Nephron (organoid): ENCODE measurements at regions not wholly inside any gene's neighbourhood (a gene's known extent, or its start where the extent isn't known, plus 50 kb on each side); places are given as distances from the start of the nearest gene placed in this dataset.
"Not testable (repeated sequence)": the region's sequence is repeated elsewhere in the genome, so short reads cannot be mapped to it uniquely, and the experiment has no call there.

Experiments used
- H3K27ac Mint-ChIP-seq, 3 experiments: 2 replicates each; pipeline ENCODE4 v1.8.0; 2020; ENCODE audit warnings: mixed read lengths in 3 of 3, mild to moderate bottlenecking in 2 of 3, moderate library complexity in 1 of 3
- H3K27me3 Mint-ChIP-seq: 2 replicates; pipeline ENCODE4 v1.8.0; 2021; ENCODE audit warnings: low read depth, mild to moderate bottlenecking, moderate library complexity, mixed read lengths
- H3K36me3 Mint-ChIP-seq: 2 replicates; pipeline ENCODE4 v1.8.0; 2020; ENCODE audit warnings: low read depth, mixed read lengths
- H3K4me1 Mint-ChIP-seq: 2 replicates; pipeline ENCODE4 v1.8.0; 2020; ENCODE audit warnings: mixed read lengths
- H3K4me3 Mint-ChIP-seq, 3 experiments: 2 replicates each; pipeline ENCODE4 v1.8.0; 2020; ENCODE audit warnings: mild to moderate bottlenecking in 3 of 3, mixed read lengths in 3 of 3, moderate library complexity in 2 of 3
- H3K9me3 Mint-ChIP-seq: 2 replicates; pipeline ENCODE4 v1.8.0; 2020; ENCODE audit warnings: mixed read lengths
- CTCF ChIP-seq, 3 experiments: fragments of 200-600 bp; sonication (generic); IDR thresholded peaks; one replicate each; pipeline ENCODE4 v1.5.0; 2021; ENCODE audit warnings: antibody characterized with exemption in 3 of 3; ENCODE audit not compliant: unreplicated experiment in 3 of 3

GRCh38 chr3:87968668-87969067 lies 90.1 kb downstream of the CGGBP1 start:
- no peaks in the 10 kb centered on the region for H3K36me3 Mint-ChIP-seq
- no peak overlapping the region for H3K27ac Mint-ChIP-seq
- TF ChIP-seq CTCF (IDR thresholded peaks at IDR 0.05; ENCODE audit: unreplicated experiment in 3 of 3): no peak
- H3K27me3 Mint-ChIP-seq: no peaks in the 10 kb centered on the region
- H3K4me1 Mint-ChIP-seq: no peaks in the 10 kb centered on the region
- no peak overlapping the region for H3K4me3 Mint-ChIP-seq
- peaks cover 4% of the 10 kb centered on the region for H3K9me3 Mint-ChIP-seq

- no peak for TF ChIP-seq CTCF (IDR thresholded peaks at IDR 0.05; ENCODE audit: unreplicated experiment in 3 of 3)
- no peaks in the 10 kb centered on the region for H3K4me1 Mint-ChIP-seq
- no peak overlapping the region for H3K4me3 Mint-ChIP-seq
- no peaks in the 10 kb centered on the region for H3K9me3 Mint-ChIP-seq
- no peaks in the 10 kb centered on the region for H3K36me3 Mint-ChIP-seq
- no peaks in the 10 kb centered on the region for H3K27me3 Mint-ChIP-seq
- no peak overlapping the region for H3K27ac Mint-ChIP-seq
Observed at GRCh38 chr3:87958289-87958688, 100.5 kb downstream of the CGGBP1 start.

GRCh38 chr3:87957575-87957974 lies 101.2 kb downstream of the CGGBP1 start:
- H3K27ac Mint-ChIP-seq: no peak overlapping the region
- H3K27me3 Mint-ChIP-seq: no peaks in the 10 kb centered on the region
- H3K4me3 Mint-ChIP-seq: no peak overlapping the region
- no peaks in the 10 kb centered on the region for H3K4me1 Mint-ChIP-seq
- H3K36me3 Mint-ChIP-seq: no peaks in the 10 kb centered on the region
- TF ChIP-seq CTCF (IDR thresholded peaks at IDR 0.05; ENCODE audit: unreplicated experiment in 3 of 3): no peak
- no peaks in the 10 kb centered on the region for H3K9me3 Mint-ChIP-seq

GRCh38 chr3:87949879-87950208 lies 109.0 kb downstream of the CGGBP1 start:
- Mint-ChIP-seq H3K4me3 (no peak overlapping the region), H3K36me3 (no peaks in the 10 kb centered on the region), H3K4me1 (peaks cover 4% of the 10 kb centered on the region), H3K9me3 (no peaks in the 10 kb centered on the region), H3K27me3 (no peaks in the 10 kb centered on the region), H3K27ac (no peak overlapping the region)
- TF ChIP-seq CTCF (IDR thresholded peaks at IDR 0.05; ENCODE audit: unreplicated experiment in 3 of 3): no peak

- no peak for TF ChIP-seq CTCF (IDR thresholded peaks at IDR 0.05; ENCODE audit: unreplicated experiment in 3 of 3)
- H3K27ac Mint-ChIP-seq: no peak overlapping the region
- H3K4me3 Mint-ChIP-seq: no peak overlapping the region
- H3K9me3 Mint-ChIP-seq: no peaks in the 10 kb centered on the region
- H3K36me3 Mint-ChIP-seq: no peaks in the 10 kb centered on the region
- no peaks in the 10 kb centered on the region for H3K27me3 Mint-ChIP-seq
- H3K4me1 Mint-ChIP-seq: peaks cover 4% of the 10 kb centered on the region
Observed at GRCh38 chr3:87949189-87949878, 109.5 kb downstream of the CGGBP1 start.

- not testable (repeated sequence) for H3K4me1 Mint-ChIP-seq, H3K27ac Mint-ChIP-seq, H3K36me3 Mint-ChIP-seq, H3K9me3 Mint-ChIP-seq, H3K27me3 Mint-ChIP-seq, H3K4me3 Mint-ChIP-seq
Observed at GRCh38 chr3:87946007-87946406, 112.8 kb downstream of the CGGBP1 start.

- H3K4me3 Mint-ChIP-seq, H3K36me3 Mint-ChIP-seq, H3K4me1 Mint-ChIP-seq, H3K27ac Mint-ChIP-seq, H3K27me3 Mint-ChIP-seq: not testable (repeated sequence)
- H3K9me3 Mint-ChIP-seq: peaks cover 13% of the 10 kb centered on the region
Observed at GRCh38 chr3:87942256-87942655, 116.5 kb downstream of the CGGBP1 start.
